K562 (cell line): ENCODE measurements at regions not wholly inside any gene's neighbourhood (a gene's known extent, or its start where the extent isn't known, plus 50 kb on each side); places are given as distances from the start of the nearest gene placed in this dataset.

Source experiments
- ATAC-seq: fragments of 200-7000 bp; cut with Tn5 transposase; 3 replicates; pipeline ENCODE4 v1.9.1; 2020; ENCODE audit warnings: moderate library complexity
- BruUV-seq: library from RNA; stranded (reverse); fragments of 400-500 nt; replicated peaks from 2 replicates; lab custom pipeline; 2021; lab: Mats Ljungman, UMichigan
- CTCF ChIA-PET: fragments of 300-600 bp; formaldehyde crosslinking; extraction: SDS; loops from one replicate; lab custom pipeline; 2021; ENCODE audit warnings: low intra/inter-chr PET ratio; lab: Yijun Ruan, JAX
- POLR2A ChIA-PET: fragments of 300-600, 350-650 bp; sonication (Branson Sonifier 250); formaldehyde crosslinking; extraction: SDS; loops from one replicate; lab custom pipeline; 2021; ENCODE audit warnings: antibody characterized with exemption, inconsistent platforms; lab: Yijun Ruan, JAX
- DNase-seq, 4 experiments: peaks; one replicate each; pipeline versions ENCODE4 v3.0.0 to v3.0.0-alpha.2; 2011 to 2018; ENCODE audit warnings: low spot score in 3 of 4, mixed read lengths in 3 of 4; ENCODE audit errors: extremely low read depth in 1 of 4
- FAIRE-seq: peaks from 2 replicates; lab custom pipeline; 2011; peaks lifted over from hg19 to GRCh38; lab: Jason Lieb, UNC
- H2AFZ ChIP-seq: 2 replicates; pipeline ENCODE4 v1.6.0; 2011; ENCODE audit warnings: low read depth, low read length, control low read depth, inconsistent platforms
- H3K27ac ChIP-seq: fragments of 200-600 bp; 3 replicates; pipeline ENCODE4 v1.8.0; 2011; ENCODE audit warnings: low read depth, mild to moderate bottlenecking, control low read depth, inconsistent platforms, low read length, moderate library complexity, mixed read lengths; ENCODE audit errors: extremely low read depth
- H3K27me3 ChIP-seq, 2 experiments: fragments of 300-600 bp in 1 of 2; 2 replicates in 1 of 2; 3 replicates in 1 of 2; pipeline versions ENCODE4 v1.6.0 to v1.8.0; 2011; ENCODE audit warnings: inconsistent platforms in 2 of 2, low read length in 2 of 2, mild to moderate bottlenecking in 1 of 2, mixed read lengths in 1 of 2, moderate library complexity in 1 of 2; ENCODE audit not compliant: control insufficient read depth in 2 of 2, insufficient read depth in 2 of 2
- H3K36me3 ChIP-seq: fragments of 300-600 bp; 3 replicates; pipeline ENCODE4 v1.8.0; 2011; ENCODE audit warnings: mild to moderate bottlenecking, low read length, inconsistent platforms; ENCODE audit not compliant: control insufficient read depth, insufficient read depth
- H3K4me1 ChIP-seq, 2 experiments: fragments of 200-600 bp in 1 of 2; replicated peaks in 1 of 2; 2 replicates in 1 of 2; 3 replicates in 1 of 2; pipeline versions ENCODE4 v1.5.1 to v1.8.0; 2011; ENCODE audit warnings: inconsistent platforms in 2 of 2, low read length in 2 of 2, mild to moderate bottlenecking in 1 of 2, mixed read lengths in 1 of 2, moderate library complexity in 1 of 2; ENCODE audit not compliant: control insufficient read depth in 2 of 2, insufficient read depth in 2 of 2
- H3K4me2 ChIP-seq: 2 replicates; pipeline ENCODE4 v1.6.1; 2011; ENCODE audit warnings: low read length, control low read depth, inconsistent platforms, mixed read lengths; ENCODE audit not compliant: insufficient read depth
- H3K4me3 ChIP-seq: fragments of 200-600 bp; sonication (generic), shearing (Covaris generic); 2 replicates; pipeline ENCODE4 v1.5.1; 2016; ENCODE audit warnings: control low read depth, inconsistent platforms
- H3K79me2 ChIP-seq: fragments of 200-600 bp; 3 replicates; pipeline ENCODE4 v1.8.0; 2011; ENCODE audit warnings: low read length, inconsistent platforms; ENCODE audit not compliant: control insufficient read depth, insufficient read depth
- H3K9ac ChIP-seq, 2 experiments: 2 replicates each; pipeline versions ENCODE4 v1.6.0 to v1.6.1; 2011; ENCODE audit warnings: low read depth in 2 of 2, low read length in 2 of 2, control low read depth in 1 of 2, inconsistent platforms in 1 of 2, mild to moderate bottlenecking in 1 of 2, mixed read lengths in 1 of 2; ENCODE audit not compliant: insufficient read depth in 1 of 2
- H3K9me1 ChIP-seq: one replicate; pipeline ENCODE4 v1.6.0; 2011; ENCODE audit warnings: inconsistent platforms, mild to moderate bottlenecking, low read length, moderate library complexity; ENCODE audit not compliant: control insufficient read depth, insufficient read depth
- H3K9me3 ChIP-seq: replicated peaks from 2 replicates; pipeline ENCODE4 v1.5.1; 2011; ENCODE audit warnings: low read depth, low read length, inconsistent platforms; ENCODE audit not compliant: control insufficient read depth, insufficient read depth
- H4K20me1 ChIP-seq: replicated peaks from 2 replicates; pipeline ENCODE4 v1.6.1; 2011; ENCODE audit warnings: low read length, inconsistent platforms, mixed read lengths; ENCODE audit not compliant: control insufficient read depth, insufficient read depth
- CSDE1 ChIP-seq, 2 experiments: fragments of 450-650 bp; IDR thresholded peaks; 2 replicates each; pipeline ENCODE4 v1.6.1; 2016; ENCODE audit warnings: mild to moderate bottlenecking in 1 of 2
- DACH1 ChIP-seq: fragments of 450-650 bp; IDR thresholded peaks from 2 replicates; pipeline ENCODE4 v1.6.1; 2018; ENCODE audit not compliant: partially characterized antibody
- ESRRB ChIP-seq: fragments of 250-450 bp; sonication (Bioruptor Pico); IDR thresholded peaks from 2 replicates; pipeline ENCODE4 v1.5.0; 2020; ENCODE audit warnings: mild to moderate bottlenecking, moderate library complexity, borderline replicate concordance
- KHSRP ChIP-seq: fragments of 450-650 bp; IDR thresholded peaks from 2 replicates; pipeline ENCODE4 v1.6.1; 2017
- MED1 ChIP-seq: sonication (generic); formaldehyde crosslinking; IDR thresholded peaks from 2 replicates; pipeline ENCODE4 v1.8.1; 2023; ENCODE audit warnings: missing genetic modification reagents, borderline replicate concordance
- MXD1 ChIP-seq: fragments of 250-450 bp; sonication (Bioruptor Pico); IDR thresholded peaks from 2 replicates; pipeline ENCODE4 v1.8.0; 2021; ENCODE audit warnings: borderline replicate concordance, mild to moderate bottlenecking, moderate library complexity; ENCODE audit not compliant: poor library complexity, severe bottlenecking
- RCOR1 ChIP-seq, 2 experiments: IDR thresholded peaks; 2 replicates each; pipeline ENCODE4 v1.6.1; 2012; ENCODE audit warnings: low read depth in 2 of 2, low read length in 2 of 2, borderline replicate concordance in 1 of 2, improper control_type of control experiment in 1 of 2
- SMAD1 ChIP-seq: fragments of 150-350 bp; IDR thresholded peaks from 2 replicates; pipeline ENCODE4 v1.6.1; 2014; ENCODE audit warnings: low read length, low read depth; ENCODE audit not compliant: partially characterized antibody
- TAF9B ChIP-seq: fragments of 450-650 bp; IDR thresholded peaks from 2 replicates; pipeline ENCODE4 v1.6.1; 2018; ENCODE audit warnings: mild to moderate bottlenecking; ENCODE audit not compliant: partially characterized antibody
- ZNF408 ChIP-seq: fragments of 250-450 bp; sonication (Bioruptor Pico); IDR thresholded peaks from 2 replicates; pipeline ENCODE4 v1.4.0; 2020; ENCODE audit warnings: low read depth, mild to moderate bottlenecking, moderate library complexity
- WGBS: fragments of 100-300 bp; shearing (Covaris generic); methylation state at CpG from one replicate; pipeline ENCODE4 v1.1.6; 2016; ENCODE audit warnings: low coverage, mixed read lengths; ENCODE audit not compliant: insufficient coverage; ENCODE audit errors: missing lambda C conversion rate; 5-methylcytosine and 5-hydroxymethylcytosine counted together
- in situ Hi-C: fragments of 300-500 bp; cut with MboI; formaldehyde crosslinking; loops from 4 replicates; pipeline ENCODE4 v1.15.0; 2018; ENCODE audit warnings: inconsistent platforms, mixed read lengths
- intact Hi-C: fragments of 100-400 bp; cut with micrococcal nuclease; formaldehyde crosslinking; loops from 2 replicates; pipeline ENCODE4 v1.14.2; 2022
- TF ChIP-seq, protein P1 (sequence below), 2 experiments: fragments of 450-650 bp; IDR thresholded peaks; 2 replicates each; pipeline ENCODE4 v1.6.1; 2016; ENCODE audit warnings: mild to moderate bottlenecking in 2 of 2, borderline replicate concordance in 1 of 2, low read depth in 1 of 2, moderate library complexity in 1 of 2
- TF ChIP-seq, protein P2 (sequence below): fragments of 450-650 bp; IDR thresholded peaks from one replicate; pipeline ENCODE4 v1.6.1; 2018; ENCODE audit warnings: mild to moderate bottlenecking, moderate library complexity; ENCODE audit not compliant: partially characterized antibody

- TF ChIP-seq, protein P1, sequence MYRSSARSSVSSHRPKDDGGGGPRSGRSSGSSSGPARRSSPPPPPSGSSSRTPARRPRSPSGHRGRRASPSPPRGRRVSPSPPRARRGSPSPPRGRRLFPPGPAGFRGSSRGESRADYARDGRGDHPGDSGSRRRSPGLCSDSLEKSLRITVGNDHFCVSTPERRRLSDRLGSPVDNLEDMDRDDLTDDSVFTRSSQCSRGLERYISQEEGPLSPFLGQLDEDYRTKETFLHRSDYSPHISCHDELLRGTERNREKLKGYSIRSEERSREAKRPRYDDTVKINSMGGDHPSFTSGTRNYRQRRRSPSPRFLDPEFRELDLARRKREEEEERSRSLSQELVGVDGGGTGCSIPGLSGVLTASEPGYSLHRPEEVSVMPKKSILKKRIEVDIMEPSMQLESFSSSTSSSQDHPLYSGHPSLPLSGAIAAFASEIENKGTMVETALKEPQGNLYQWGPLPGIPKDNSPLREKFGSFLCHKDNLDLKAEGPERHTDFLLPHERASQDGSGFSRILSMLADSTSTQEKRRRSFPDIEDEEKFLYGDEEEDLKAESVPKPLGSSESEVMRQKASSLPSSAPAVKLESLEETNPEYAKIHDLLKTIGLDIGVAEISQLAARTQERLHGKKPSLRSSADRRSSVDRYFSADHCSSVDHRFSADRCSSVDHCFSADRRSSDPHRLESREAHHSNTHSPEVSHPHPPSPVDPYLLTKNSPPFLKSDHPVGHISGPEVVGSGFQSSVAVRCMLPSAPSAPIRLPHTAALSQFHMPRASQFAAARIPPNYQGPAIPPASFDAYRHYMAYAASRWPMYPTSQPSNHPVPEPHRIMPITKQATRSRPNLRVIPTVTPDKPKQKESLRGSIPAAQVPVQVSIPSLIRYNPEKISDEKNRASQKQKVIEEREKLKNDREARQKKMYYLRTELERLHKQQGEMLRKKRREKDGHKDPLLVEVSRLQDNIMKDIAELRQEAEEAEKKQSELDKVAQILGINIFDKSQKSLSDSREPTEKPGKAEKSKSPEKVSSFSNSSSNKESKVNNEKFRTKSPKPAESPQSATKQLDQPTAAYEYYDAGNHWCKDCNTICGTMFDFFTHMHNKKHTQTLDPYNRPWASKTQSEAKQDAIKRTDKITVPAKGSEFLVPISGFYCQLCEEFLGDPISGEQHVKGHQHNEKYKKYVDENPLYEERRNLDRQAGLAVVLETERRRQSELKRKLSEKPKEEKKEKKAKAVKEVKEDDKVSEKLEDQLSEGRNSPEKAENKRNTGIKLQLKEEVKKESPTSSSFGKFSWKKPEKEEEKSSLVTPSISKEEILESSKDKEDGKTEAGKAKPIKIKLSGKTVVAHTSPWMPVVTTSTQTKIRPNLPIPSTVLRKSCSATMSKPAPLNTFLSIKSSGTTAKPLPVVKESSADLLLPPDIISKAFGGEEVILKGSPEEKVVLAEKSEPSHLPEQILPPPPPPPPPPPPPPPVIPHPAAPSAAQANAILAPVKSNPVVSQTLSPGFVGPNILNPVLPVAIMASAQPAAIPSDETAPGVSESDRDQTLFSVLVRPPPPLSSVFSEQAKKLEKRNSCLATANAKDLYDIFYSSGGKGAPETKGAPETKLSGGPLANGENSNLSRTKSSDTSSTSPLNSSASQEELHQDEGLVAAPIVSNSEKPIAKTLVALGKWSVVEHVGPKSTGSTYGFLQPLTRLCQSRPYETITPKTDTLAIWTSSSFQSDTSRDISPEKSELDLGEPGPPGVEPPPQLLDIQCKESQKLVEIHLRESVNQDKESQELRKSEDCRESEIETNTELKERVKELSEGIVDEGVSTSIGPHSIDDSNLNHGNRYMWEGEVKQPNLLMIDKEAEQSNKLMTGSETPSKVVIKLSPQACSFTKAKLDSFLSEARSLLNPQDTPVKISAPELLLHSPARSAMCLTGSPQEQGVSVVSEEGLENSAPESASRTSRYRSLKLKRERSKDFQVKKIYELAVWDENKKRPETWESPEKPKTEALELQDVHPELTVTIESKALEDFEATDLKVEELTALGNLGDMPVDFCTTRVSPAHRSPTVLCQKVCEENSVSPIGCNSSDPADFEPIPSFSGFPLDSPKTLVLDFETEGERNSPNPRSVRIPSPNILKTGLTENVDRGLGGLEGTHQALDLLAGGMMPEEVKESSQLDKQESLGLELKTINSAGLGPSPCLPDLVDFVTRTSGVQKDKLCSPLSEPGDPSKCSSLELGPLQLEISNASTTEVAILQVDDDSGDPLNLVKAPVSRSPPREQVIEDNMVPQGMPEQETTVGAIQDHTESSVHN (IDR thresholded peaks at IDR 0.05; ENCODE audit: borderline replicate concordance in 1 of 2, low read depth in 1 of 2), result no peak
Observed at GRCh38 chr4:136078976-136079375, 1453.3 kb downstream of the PCDH18 start (continued).

DNA sequence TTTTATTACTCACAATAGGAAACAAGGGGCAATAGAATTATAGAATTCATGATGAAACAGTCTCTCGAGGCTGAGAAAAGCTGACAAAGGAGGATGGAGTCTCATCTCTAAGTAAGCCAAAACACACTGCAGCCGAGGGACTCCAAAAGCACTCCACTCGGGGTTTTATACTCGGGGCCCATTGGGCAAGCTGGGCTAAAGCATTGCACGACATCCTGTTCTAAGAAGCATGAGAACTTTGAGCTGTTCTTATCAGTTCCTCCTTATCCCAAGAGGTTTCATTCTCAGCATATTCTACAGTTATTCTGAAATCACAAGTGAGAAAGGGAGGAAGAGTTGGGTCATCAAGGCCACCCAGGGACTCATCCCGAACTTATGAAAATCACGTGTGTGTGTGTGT is 1475.5 kb downstream of the PCDH18 start:
- WGBS, result 2% methylated on average over 6 of the region's 7 CpGs
- Histone ChIP-seq H3K79me2 (no peaks in the 10 kb centered on the region), H3K27ac (no peak overlapping the region), H3K4me3 (no peak overlapping the region), H3K9me3 (no peaks in the 10 kb centered on the region), H3K36me3 (no peaks in the 10 kb centered on the region), H3K9ac (no peak overlapping the region), H3K27me3 (no peaks in the 10 kb centered on the region), H4K20me1 (no peaks in the 10 kb centered on the region), H3K4me2 (no peak overlapping the region), H2AFZ (no peak overlapping the region), H3K9me1 (no peaks in the 10 kb centered on the region), H3K4me1 (no peaks in the 10 kb centered on the region)
- ChIA-PET POLR2A (no interaction called here), CTCF (no interaction called here)
- no TSS peak for BruUV-seq
- intact Hi-C loops, result no loop called here
- no peak for FAIRE-seq
- no peak for DNase-seq
- no peak for ATAC-seq
- in situ Hi-C loops, result no loop called here
- no peak for TF ChIP-seq MED1 (CRISPR knock-in tag)
- TF ChIP-seq SMAD1, result no peak
- no peak for TF ChIP-seq RCOR1 (IDR thresholded peaks at IDR 0.05; ENCODE audit: borderline replicate concordance in 1 of 2, low read depth in 2 of 2, low read length in 2 of 2)
- TF ChIP-seq KHSRP, result no peak
- no peak for TF ChIP-seq ZNF408
- TF ChIP-seq MXD1, result no peak
- TF ChIP-seq, protein P2, sequence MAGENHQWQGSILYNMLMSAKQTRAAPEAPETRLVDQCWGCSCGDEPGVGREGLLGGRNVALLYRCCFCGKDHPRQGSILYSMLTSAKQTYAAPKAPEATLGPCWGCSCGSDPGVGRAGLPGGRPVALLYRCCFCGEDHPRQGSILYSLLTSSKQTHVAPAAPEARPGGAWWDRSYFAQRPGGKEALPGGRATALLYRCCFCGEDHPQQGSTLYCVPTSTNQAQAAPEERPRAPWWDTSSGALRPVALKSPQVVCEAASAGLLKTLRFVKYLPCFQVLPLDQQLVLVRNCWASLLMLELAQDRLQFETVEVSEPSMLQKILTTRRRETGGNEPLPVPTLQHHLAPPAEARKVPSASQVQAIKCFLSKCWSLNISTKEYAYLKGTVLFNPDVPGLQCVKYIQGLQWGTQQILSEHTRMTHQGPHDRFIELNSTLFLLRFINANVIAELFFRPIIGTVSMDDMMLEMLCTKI, result no peak
- no peak for TF ChIP-seq CSDE1 (IDR thresholded peaks at IDR 0.05)
- no peak for TF ChIP-seq TAF9B
- no peak for TF ChIP-seq ESRRB
- TF ChIP-seq DACH1, result no peak
